Epithelial cell of proximal tubule (primary cell): ENCODE measurements at regions not wholly inside any gene's neighbourhood (a gene's known extent, or its start where the extent isn't known, plus 50 kb on each side); places are given as distances from the start of the nearest gene placed in this dataset.

Experiments
- DNase-seq: peaks from one replicate; pipeline ENCODE4 v3.0.0-alpha.2; 2011; ENCODE audit warnings: low read depth
- H3K4me3 ChIP-seq: 2 replicates; pipeline ENCODE4 v1.5.1; 2011; ENCODE audit warnings: low read depth, mild to moderate bottlenecking, low read length
- TF ChIP-seq, protein P1 (sequence below): conservative IDR thresholded peaks from 2 replicates; pipeline ENCODE4 v1.5.1; 2012; ENCODE audit warnings: low read depth, mild to moderate bottlenecking, low read length

DNA sequence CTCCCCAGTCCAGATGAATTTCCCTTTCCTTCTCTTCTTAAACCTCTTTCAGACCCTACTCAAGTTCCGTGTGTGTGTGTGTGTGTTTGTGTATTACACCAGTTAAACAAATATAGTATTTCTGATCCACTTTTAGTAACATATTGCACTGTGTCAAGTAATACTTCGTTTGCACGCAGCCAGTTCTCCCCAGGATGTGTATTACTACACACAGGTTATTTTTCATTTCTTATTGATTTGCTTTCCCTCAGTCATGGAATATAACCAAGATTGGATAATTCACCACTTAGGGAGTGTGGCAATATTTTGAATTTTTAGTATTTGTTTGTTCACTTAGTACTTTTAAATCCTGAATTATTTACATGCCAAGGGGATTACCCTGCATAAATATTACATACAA lies 667.0 kb downstream of the NR2F2 start:
- DNase-seq: no peak
- H3K4me3 ChIP-seq: no peak overlapping the region
- TF ChIP-seq, protein P1, sequence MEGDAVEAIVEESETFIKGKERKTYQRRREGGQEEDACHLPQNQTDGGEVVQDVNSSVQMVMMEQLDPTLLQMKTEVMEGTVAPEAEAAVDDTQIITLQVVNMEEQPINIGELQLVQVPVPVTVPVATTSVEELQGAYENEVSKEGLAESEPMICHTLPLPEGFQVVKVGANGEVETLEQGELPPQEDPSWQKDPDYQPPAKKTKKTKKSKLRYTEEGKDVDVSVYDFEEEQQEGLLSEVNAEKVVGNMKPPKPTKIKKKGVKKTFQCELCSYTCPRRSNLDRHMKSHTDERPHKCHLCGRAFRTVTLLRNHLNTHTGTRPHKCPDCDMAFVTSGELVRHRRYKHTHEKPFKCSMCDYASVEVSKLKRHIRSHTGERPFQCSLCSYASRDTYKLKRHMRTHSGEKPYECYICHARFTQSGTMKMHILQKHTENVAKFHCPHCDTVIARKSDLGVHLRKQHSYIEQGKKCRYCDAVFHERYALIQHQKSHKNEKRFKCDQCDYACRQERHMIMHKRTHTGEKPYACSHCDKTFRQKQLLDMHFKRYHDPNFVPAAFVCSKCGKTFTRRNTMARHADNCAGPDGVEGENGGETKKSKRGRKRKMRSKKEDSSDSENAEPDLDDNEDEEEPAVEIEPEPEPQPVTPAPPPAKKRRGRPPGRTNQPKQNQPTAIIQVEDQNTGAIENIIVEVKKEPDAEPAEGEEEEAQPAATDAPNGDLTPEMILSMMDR: no peak

DNA sequence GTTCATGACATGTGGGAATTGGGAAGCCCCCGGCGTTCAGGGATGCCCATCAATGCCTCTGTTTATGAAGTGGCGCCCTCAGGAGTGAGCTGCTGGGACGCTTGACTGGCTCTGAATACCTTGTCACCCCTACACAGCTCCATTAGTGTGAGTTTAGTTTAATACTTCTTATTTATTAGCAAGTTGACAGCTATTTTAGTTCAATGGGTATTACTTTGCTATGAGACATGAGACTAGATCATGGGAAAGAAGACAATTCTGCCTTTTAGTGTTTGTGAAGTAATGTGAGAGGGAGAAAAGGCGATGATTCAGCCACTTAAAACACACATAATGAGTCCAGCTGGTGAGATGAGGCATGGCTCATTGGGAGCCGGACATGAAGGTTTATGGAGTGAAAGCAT lies 678.5 kb downstream of the NR2F2 start:
- DNase-seq: no peak
- H3K4me3 ChIP-seq: no peak overlapping the region
- TF ChIP-seq, protein P1: no peak

DNA sequence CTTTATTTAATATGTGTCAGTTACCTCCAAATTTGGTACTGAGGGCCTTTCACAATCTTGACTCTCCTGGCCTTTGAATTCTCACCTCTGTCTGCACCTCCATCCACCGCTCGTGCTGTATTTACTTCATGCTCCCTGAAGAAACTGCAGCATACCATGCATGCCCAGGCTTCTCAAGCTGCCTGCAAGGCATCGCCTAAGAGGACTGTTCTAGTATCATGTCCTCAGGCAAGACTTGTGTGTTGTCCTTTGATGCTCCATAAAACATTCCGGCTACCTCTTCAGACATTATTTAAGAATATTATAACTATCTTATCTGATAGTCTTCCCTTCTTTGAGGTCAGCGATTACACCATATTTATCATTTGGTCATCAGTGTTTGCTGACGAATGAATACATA lies 682.5 kb downstream of the NR2F2 start:
- TF ChIP-seq, protein P1: no peak
- no peak overlapping the region for H3K4me3 ChIP-seq
- DNase-seq: no peak

DNA sequence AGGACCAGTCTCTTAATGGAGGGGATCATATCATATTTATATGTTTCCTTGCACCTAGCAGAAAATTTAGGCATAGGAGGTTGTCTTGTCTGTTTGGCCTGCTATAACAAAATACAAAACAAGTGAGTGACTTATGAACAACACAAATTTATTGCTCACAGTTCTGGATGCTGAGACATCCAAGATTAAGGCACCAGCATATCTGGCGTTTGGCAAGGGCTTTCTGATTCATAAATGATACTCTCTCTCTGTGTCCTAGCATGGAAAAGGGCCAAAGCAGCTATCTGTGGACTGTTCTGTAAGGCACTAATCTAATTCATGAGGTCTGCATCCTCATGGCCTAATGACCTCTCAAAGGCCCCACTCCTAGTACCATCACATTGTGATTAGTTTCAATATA lies 683.0 kb downstream of the NR2F2 start:
- no peak for DNase-seq
- H3K4me3 ChIP-seq: no peak overlapping the region
- TF ChIP-seq, protein P1: no peak

DNA sequence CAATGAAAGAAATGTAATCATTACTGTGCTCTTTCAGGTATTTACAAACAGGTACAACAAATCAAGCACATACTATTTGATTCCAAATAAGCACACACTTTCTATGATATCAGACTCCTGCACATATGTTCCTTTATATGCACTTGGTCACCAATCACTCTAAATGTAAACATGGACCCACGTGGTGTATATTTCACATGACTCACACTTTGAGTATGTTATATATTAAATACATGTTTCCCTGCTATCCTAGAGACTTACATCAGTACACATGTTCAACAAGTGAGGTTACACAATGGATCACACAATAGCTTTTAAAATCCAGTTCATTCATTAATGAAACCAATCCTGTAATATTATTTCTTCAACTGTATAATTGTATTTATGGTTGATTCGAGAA lies 683.5 kb downstream of the NR2F2 start:
- TF ChIP-seq, protein P1: no peak
- DNase-seq: no peak
- no peak overlapping the region for H3K4me3 ChIP-seq

DNA sequence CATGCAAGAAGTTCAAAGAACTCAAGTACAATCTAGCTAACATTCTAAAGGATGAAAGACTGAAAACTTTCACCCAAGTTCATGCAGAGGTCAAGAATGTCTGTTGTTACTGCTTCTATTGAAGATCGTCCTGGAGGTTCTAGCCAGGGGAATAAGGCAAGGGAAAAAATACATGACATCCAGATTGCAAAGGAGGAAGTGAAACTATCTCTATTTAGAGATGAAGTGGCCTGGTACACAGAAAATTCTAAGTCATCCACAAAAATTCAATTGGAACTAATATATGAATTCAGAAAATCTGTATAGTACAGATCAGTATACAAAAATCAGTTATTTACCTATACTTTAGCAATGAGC lies 693.0 kb downstream of the NR2F2 start:
- TF ChIP-seq, protein P1: no peak
- no peak overlapping the region for H3K4me3 ChIP-seq
- no peak for DNase-seq

DNA sequence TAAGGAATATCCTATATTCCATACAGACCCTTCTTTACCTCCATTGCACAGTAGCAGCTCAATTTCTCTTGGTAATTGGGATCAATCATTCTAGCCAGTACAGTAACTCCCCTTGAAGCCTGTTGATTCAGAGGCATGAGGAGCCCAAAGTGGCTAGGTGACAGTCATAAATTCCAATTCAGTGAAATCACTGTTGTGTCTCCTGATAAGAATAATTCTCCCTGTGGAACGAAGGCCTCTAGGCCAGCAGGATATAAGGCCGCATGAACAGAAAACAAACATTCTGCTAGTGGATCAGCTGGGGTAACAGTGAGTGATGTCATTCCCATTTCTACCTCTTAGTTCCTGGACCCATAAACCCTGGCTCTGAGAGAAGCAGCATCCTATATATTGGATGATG lies 696.3 kb downstream of the NR2F2 start:
- DNase-seq: no peak
- TF ChIP-seq, protein P1: no peak
- no peak overlapping the region for H3K4me3 ChIP-seq
